DOHH2 (cell line): ENCODE measurements at regions not wholly inside any gene's neighbourhood (a gene's known extent, or its start where the extent isn't known, plus 50 kb on each side); places are given as distances from the start of the nearest gene placed in this dataset.

Experiments used
- EZH2phosphoT487 ChIP-seq: fragments of 200-600 bp; sonication (generic); IDR thresholded peaks from 2 replicates; pipeline ENCODE4 v1.6.1; 2017; ENCODE audit warnings: borderline replicate concordance, mild to moderate bottlenecking, antibody characterized with exemption, low read length, moderate library complexity, mixed read lengths
- TF ChIP-seq, protein P1 (sequence below): fragments of 200-600 bp; sonication (generic); IDR thresholded peaks from one replicate; pipeline ENCODE4 v1.5.1; 2014; ENCODE audit warnings: antibody characterized with exemption, mild to moderate bottlenecking, low read depth, low read length; ENCODE audit not compliant: poor library complexity, severe bottlenecking

GRCh38 chr11:95412074-95412473 is 181.1 kb upstream of the SESN3 start:
- TF ChIP-seq, protein P1, sequence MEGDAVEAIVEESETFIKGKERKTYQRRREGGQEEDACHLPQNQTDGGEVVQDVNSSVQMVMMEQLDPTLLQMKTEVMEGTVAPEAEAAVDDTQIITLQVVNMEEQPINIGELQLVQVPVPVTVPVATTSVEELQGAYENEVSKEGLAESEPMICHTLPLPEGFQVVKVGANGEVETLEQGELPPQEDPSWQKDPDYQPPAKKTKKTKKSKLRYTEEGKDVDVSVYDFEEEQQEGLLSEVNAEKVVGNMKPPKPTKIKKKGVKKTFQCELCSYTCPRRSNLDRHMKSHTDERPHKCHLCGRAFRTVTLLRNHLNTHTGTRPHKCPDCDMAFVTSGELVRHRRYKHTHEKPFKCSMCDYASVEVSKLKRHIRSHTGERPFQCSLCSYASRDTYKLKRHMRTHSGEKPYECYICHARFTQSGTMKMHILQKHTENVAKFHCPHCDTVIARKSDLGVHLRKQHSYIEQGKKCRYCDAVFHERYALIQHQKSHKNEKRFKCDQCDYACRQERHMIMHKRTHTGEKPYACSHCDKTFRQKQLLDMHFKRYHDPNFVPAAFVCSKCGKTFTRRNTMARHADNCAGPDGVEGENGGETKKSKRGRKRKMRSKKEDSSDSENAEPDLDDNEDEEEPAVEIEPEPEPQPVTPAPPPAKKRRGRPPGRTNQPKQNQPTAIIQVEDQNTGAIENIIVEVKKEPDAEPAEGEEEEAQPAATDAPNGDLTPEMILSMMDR = no peak
- TF ChIP-seq EZH2phosphoT487 = no peak
